A549 (cell line): ENCODE measurements at regions not wholly inside any gene's neighbourhood (a gene's known extent, or its start where the extent isn't known, plus 50 kb on each side); places are given as distances from the start of the nearest gene placed in this dataset.

Source experiments
- ATAC-seq, 2 experiments: fragments of 200-7000 bp in 1 of 2; fragments of >200 bp in 1 of 2; cut with Nextera tagmentation in 1 of 2; cut with Tn5 transposase in 1 of 2; 3 replicates each; pipeline versions ENCODE4 v1.8.0 to v1.9.1; 2018 to 2020; ENCODE audit warnings: mild to moderate bottlenecking in 1 of 2, moderate library complexity in 1 of 2
- CTCF ChIA-PET: fragments of 300-600 bp; sonication (Branson Sonifier 250); formaldehyde crosslinking; extraction: SDS; loops from one replicate; lab custom pipeline; 2021; ENCODE audit warnings: antibody characterized with exemption, inconsistent platforms; lab: Yijun Ruan, JAX
- POLR2A ChIA-PET: fragments of 350-600 bp; formaldehyde crosslinking; extraction: SDS; loops from one replicate; lab custom pipeline; 2021; ENCODE audit warnings: antibody characterized with exemption, inconsistent platforms; lab: Yijun Ruan, JAX
- DNase-seq, 2 experiments: peaks; one replicate each; pipeline versions ENCODE4 v3.0.0 to v3.0.0-alpha.2; 2011 to 2016; ENCODE audit warnings: low read depth in 1 of 2, low spot score in 1 of 2
- FAIRE-seq: peaks from 2 replicates; lab custom pipeline; 2011; peaks lifted over from hg19 to GRCh38; lab: Jason Lieb, UNC
- H3K27ac ChIP-seq, 2 experiments: fragments of >200 bp; sonication (Bioruptor Twin); formaldehyde crosslinking; 3 replicates each; pipeline ENCODE4 v1.5.1; 2016 to 2017
- H3K4me1 ChIP-seq: fragments of >200 bp; sonication (Bioruptor Twin); formaldehyde crosslinking; 3 replicates; pipeline ENCODE4 v1.6.1; 2016
- H3K4me2 ChIP-seq: fragments of >200 bp; sonication (Bioruptor Twin); formaldehyde crosslinking; 3 replicates; pipeline ENCODE4 v1.6.1; 2016
- H3K4me3 ChIP-seq: fragments of >200 bp; sonication (Bioruptor Twin); formaldehyde crosslinking; 3 replicates; pipeline ENCODE4 v1.5.1; 2016
- H3K9me3 ChIP-seq: fragments of >200 bp; sonication (Bioruptor Twin); formaldehyde crosslinking; 3 replicates; pipeline ENCODE4 v1.6.1; 2016
- CBX8 ChIP-seq: fragments of 200-600 bp; sonication (generic); IDR thresholded peaks from 2 replicates; pipeline ENCODE4 v1.6.1; 2016
- CHD4 ChIP-seq: fragments of 200-600 bp; sonication (generic); IDR thresholded peaks from 2 replicates; pipeline ENCODE4 v1.6.1; 2016; ENCODE audit warnings: antibody characterized with exemption, mild to moderate bottlenecking, borderline replicate concordance
- WGBS: methylation state at CpG from one replicate; pipeline ENCODE4 v1.1.6; 2017; ENCODE audit errors: missing lambda C conversion rate; 5-methylcytosine and 5-hydroxymethylcytosine counted together

DNA sequence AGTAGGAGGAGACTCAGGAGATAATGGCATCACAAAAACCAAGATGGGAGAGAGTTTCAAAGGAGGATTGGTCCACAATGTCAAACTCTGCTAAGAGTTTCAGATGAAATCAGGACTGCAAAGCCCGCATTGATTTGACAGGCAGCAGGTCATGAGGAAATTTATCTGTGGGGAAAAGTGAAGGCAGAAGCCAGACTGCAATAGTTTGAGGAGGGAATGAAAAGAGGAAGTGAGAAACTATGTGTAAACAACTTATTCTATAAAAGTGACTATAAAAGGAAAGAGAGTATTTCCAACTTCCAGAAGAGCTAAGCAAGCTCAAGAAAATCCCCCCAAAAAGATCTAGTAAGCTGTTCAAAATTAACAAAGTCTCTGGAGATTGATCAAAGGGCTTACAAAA is 66.3 kb upstream of the DGKK start:
- no peak for DNase-seq
- H3K4me2 ChIP-seq: no peak overlapping the region
- ChIA-PET POLR2A (no interaction called here), CTCF (interaction anchor here (1.5 kb wide), 1 partner anchor 43 kb away, joined by 4 read pairs; no protein-coding TSS in a partner anchor)
- H3K4me1 ChIP-seq: no peaks in the 10 kb centered on the region
- TF ChIP-seq CHD4 (no peak), CBX8 (no peak)
- TF ChIP-seq, all 56 proteins: peak for 0
- whole genome bisulfite sequencing: 0% methylated on average over 1 of the region's 1 CpG
- Histone ChIP-seq H3K9me3 (no peaks in the 10 kb centered on the region), H3K4me3 (no peak overlapping the region), H3K27ac (no peak overlapping the region)
- no peak for ATAC-seq
- FAIRE-seq: no peak
